GM19468 (cell line): ENCODE measurements at regions not wholly inside any gene's neighbourhood (a gene's known extent, or its start where the extent isn't known, plus 50 kb on each side); places are given as distances from the start of the nearest gene placed in this dataset.
"Not testable (repeated sequence)": the region's sequence is repeated elsewhere in the genome, so short reads cannot be mapped to it uniquely, and the experiment has no call there.

Experiments used
- ATAC-seq: cut with Tn5 transposase; IDR thresholded peaks from one replicate; pipeline ENCODE4 v1.9.1; 2021; ENCODE audit warnings: mild to moderate bottlenecking, moderate library complexity, moderate number of reproducible peaks; ENCODE audit not compliant: unreplicated experiment; ENCODE audit errors: extremely low read depth

DNA sequence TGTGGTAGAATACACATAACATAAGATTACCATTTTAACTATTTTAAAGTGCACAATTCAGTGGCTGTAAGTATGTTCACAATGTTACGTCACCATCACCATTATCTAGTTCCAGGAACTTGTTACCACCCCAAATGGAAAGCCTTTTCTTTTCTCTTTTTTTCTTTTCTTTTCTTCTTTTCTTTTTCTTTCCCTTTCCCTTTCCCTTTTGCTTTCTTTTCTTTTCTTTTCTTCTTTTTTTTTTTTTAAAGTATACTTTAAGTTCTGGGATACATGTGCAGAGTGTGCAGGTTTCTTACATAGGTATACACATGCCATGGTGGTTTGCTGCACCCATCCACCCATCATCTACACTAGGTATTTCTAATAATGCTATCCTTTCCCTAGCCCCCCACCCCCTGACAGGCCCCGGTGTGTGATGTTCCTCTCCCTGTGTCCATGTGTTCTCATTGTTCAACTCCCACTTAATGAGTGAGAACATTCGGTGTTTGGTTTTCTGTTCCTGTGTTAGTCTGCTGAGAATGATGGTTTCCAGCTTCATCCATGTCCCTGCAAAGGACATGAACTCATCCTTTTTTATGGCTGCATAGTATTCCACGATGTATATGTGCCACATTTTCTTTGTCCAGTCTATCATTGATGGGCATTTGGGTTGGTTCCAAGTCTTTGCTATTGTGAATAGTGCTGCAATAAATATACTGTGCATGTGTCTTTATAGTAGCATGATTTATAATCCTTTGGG is 131.0 kb upstream of the PITX1 start:
- ATAC-seq: not testable (repeated sequence)

DNA sequence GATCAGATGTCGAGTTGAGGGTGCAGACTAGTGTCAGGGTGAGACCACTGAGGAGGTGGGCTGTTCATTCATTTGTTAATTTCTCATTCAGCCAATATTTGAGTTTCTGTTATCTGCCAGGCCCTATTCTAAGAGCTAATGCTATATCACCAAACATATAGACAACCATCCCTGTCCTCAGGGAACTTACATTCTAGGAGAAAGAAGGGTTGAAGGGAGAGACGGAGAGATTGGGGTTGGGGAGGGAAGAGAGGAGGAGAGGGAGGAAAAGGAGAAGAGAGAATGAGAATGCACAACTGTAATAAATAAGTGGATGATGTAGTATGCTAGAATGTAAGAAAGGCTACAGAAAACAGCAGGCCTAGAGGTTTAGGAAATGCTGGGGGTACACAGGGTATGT is 129.9 kb upstream of the PITX1 start:
- ATAC-seq: no peak

- no peak for ATAC-seq
Observed at GRCh38 chr5:135163391-135163790, 129.4 kb upstream of the PITX1 start.

- ATAC-seq: no peak
Observed at GRCh38 chr5:135162661-135163265, 128.7 kb upstream of the PITX1 start.

GRCh38 chr5:135161221-135161620 is 127.2 kb upstream of the PITX1 start:
- no peak for ATAC-seq

DNA sequence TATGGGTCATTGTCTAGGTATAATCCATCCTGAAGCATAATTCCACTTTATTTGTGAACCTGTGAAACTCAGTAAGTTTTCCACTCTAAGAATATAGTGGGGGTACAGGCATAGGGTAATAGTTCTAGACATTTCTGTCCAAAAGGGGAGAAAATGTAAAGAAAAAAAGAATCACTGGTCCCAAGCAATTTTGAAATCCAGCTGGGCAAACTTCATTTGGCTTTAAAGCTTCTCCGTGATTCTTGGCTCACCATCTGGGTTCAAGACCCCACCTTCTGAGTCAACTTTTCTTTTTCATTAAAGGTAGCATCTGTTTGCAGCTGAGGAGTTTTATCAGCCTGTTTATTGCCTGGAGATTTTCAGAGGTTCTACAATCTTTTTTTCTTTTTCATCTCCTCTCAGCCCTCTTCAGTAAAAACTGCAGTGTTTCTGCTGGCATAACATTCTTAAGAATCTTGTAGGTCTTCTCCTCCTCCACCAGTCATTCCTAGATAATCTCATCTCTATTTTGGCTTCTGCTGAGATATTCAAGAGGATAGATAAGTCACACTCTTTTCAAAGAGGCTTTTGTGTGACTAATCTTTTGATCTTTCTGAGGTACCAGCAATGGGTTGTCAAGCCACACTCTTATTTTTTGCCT is 126.1 kb upstream of the PITX1 start:
- ATAC-seq: no peak

DNA sequence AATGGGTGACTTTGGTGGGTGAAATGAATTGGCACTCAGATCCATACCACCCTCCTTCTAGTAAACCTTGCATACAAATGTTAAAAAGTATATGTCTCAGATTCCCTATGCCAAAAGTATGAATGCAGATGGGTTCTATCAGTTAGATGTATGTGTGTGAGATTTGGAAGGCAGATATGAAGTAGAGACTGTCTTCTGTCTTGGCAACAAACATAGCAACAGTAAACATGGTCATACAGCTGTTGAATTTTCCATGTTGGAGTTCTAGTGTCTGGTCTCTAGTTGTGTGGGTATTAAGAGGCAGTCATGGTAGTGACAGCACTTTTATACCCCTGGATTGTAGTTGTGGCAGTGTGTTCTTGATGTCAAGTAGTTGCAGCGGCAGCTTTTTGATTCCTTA is 125.6 kb upstream of the PITX1 start:
- no peak for ATAC-seq

- ATAC-seq: no peak
Observed at GRCh38 chr5:135158982-135159381, 125.0 kb upstream of the PITX1 start.

- no peak for ATAC-seq
Observed at GRCh38 chr5:135158314-135158697, 124.3 kb upstream of the PITX1 start.

DNA sequence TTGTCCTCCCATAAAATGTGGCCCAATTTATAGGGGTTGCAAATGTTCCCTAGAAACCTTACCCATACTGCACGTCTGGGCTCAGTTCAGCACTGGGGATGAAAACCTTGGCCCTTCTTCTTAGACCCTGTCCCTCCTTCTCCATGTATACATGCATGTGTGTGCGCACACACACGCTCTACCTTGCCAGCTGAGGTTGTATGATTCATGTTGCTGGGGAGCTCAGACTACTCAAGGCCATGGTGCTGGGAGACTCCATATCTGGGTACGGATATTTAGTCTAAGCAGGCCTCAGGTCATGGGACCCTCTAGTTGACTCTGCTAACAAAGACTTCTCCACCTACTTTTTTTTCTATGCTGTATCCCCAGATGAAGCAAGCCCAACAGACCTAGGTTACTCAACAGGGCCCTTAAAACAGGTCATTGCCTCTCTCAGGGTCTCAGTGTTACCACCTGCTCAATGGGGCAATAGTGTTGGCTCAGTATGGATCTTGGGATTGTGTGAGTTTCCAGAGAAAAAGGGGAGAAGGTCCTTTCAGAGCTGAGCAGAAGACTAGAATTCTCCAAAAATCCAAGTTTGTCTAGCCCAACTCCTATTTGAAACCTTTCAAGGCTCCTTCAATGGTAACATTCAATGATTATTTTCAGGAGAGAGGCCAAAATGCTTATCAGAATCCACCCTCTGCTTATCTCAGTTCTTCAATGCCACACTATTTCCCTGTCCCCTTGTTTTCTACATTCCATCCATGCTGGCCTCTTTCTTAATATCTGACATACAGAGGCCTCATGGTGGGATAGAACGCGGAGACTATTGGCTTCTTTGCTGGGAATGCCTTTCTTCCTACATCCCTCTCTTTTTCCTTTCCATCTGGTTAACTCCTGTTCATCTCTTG is 123.6 kb upstream of the PITX1 start:
- no peak for ATAC-seq

DNA sequence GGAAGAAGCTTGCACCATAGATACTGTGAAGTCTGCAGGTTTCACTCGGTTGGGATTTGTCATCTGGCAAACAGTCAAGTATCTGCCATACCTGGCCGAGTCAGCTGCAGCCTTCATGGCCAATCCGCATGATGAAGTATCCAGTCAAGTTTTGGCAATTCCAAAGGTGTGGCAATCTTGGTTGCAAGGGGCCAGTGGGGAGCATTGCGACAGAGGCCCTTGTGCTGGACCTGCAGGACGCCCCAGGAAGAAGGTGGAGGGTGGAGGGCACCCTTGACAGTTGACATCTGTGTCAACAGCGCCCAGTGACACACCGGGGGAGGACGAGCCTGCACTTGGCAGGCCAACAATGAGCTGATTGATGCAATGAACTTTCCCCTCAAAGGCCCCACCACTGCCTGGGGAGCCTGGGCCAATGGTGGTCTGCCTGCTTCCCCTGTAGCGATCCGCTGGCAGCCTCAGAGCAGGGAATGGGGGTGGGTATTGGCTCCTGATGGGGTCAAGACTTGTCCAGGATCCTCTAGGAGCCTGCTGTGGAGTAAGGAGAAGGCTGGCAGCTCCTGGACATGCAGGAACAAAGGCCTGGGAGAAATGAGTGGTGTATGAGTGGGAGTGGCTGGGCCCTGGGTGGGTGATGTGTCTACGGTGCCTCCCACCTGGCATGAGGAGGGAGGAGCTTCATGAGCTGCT is 122.8 kb upstream of the PITX1 start:
- ATAC-seq: no peak

DNA sequence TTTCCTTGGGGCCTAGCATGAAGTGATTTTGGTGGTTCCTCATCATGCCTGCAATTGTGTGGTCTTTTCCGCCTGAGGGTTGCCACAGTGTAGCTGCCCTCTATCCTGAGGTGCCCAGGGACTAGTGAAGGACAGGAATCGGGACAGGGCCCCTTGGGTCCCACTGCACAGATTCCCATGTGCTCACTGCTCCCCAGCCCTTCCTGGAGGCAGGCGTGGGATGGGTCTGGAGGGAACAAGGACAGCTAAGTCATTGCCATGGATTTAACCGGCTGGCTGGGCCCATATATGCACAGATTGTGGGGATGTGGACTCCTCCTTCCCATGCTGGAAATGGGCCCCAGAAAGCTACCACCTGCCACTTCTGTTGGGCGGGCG is 122.3 kb upstream of the PITX1 start:
- ATAC-seq: no peak

- no peak for ATAC-seq
Observed at GRCh38 chr5:135155616-135156214, 121.7 kb upstream of the PITX1 start.

- ATAC-seq: no peak
Observed at GRCh38 chr5:135154961-135155360, 120.9 kb upstream of the PITX1 start.

GRCh38 chr5:135154197-135154596 is 120.2 kb upstream of the PITX1 start:
- ATAC-seq: no peak

GRCh38 chr5:135153661-135154060 is 119.6 kb upstream of the PITX1 start:
- no peak for ATAC-seq

- ATAC-seq: no peak
Observed at GRCh38 chr5:135153259-135153658, 119.2 kb upstream of the PITX1 start.

GRCh38 chr5:135151660-135152059 is 117.6 kb upstream of the PITX1 start:
- ATAC-seq: not testable (repeated sequence)

GRCh38 chr5:135151256-135151655 is 117.2 kb upstream of the PITX1 start:
- ATAC-seq: no peak

GRCh38 chr5:135150767-135151166 is 116.7 kb upstream of the PITX1 start:
- ATAC-seq: no peak
